HAP-1 (cell line): ENCODE measurements at regions not wholly inside any gene's neighbourhood (a gene's known extent, or its start where the extent isn't known, plus 50 kb on each side); places are given as distances from the start of the nearest gene placed in this dataset.

ENCODE experiments used
- DNase-seq, 2 experiments: peaks; one replicate each; pipeline ENCODE4 v3.0.0-alpha.2; 2016 to 2020; ENCODE audit warnings: low spot score in 2 of 2
- H3K27me3 ChIP-seq: fragments of 250-450 bp; sonication (Bioruptor Pico); 2 replicates; pipeline ENCODE4 v1.5.1; 2020; ENCODE audit warnings: low read depth, mild to moderate bottlenecking, moderate library complexity
- H3K36me3 ChIP-seq: fragments of 250-450 bp; sonication (Bioruptor Pico); replicated peaks from 2 replicates; pipeline ENCODE4 v1.5.1; 2020; ENCODE audit warnings: mild to moderate bottlenecking
- H3K4me1 ChIP-seq: fragments of 250-450 bp; sonication (Bioruptor Pico); 2 replicates; pipeline ENCODE4 v1.5.1; 2020; ENCODE audit warnings: mild to moderate bottlenecking
- H3K4me3 ChIP-seq: fragments of 250-450 bp; sonication (Bioruptor Pico); 2 replicates; pipeline ENCODE4 v1.5.1; 2020; ENCODE audit warnings: mild to moderate bottlenecking, moderate library complexity
- H3K9me3 ChIP-seq: fragments of 250-450 bp; sonication (Bioruptor Pico); 2 replicates; pipeline ENCODE4 v1.5.1; 2020; ENCODE audit warnings: mild to moderate bottlenecking, moderate library complexity
- in situ Hi-C: fragments of 300-500 bp; cut with MboI; formaldehyde crosslinking; loops from 3 replicates; pipeline ENCODE4 v1.14.3; 2020; ENCODE audit warnings: low sequenced_read_pairs, inconsistent platforms, mixed read lengths

- H3K9me3 ChIP-seq = no peaks in the 10 kb centered on the region
- no peak overlapping the region for H3K4me3 ChIP-seq
- no peaks in the 10 kb centered on the region for H3K4me1 ChIP-seq
- in situ Hi-C loops = no loop called here
- no peak for DNase-seq
- H3K36me3 ChIP-seq = no peaks in the 10 kb centered on the region
- H3K27me3 ChIP-seq = no peaks in the 10 kb centered on the region
Observed at GRCh38 chr5:10825897-10826644, 65.0 kb upstream of the DAP start.

GRCh38 chr5:10812218-10812617, 51.2 kb upstream of the DAP start:
- Histone ChIP-seq H3K27me3 (no peaks in the 10 kb centered on the region), H3K9me3 (no peaks in the 10 kb centered on the region), H3K4me3 (no peak overlapping the region), H3K36me3 (no peaks in the 10 kb centered on the region), H3K4me1 (no peaks in the 10 kb centered on the region)
- DNase-seq = no peak
- in situ Hi-C loops = no loop called here
